ENCODE measurements at regions not wholly inside any gene's neighbourhood (a gene's known extent, or its start where the extent isn't known, plus 50 kb on each side); places are given as distances from the start of the nearest gene placed in this dataset.

DNA sequence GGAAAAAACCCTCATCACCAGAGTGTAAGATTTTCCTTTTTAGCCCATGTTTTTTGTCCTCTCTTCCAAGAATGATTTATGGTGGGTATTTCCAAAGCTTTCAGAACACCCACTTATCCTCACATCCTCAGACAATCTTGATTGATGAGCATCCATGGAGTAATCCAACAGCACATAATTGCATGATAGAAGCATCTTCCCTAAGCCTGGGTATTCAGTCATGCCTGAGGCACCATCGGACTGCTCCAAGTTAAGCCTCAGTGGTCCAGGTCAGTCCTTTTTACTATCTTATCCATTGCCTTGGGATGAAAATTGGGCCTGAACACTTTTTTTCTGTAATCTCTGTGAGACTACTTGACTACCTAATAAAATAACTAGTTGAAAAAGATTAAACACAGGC lies 676.0 kb upstream of the SEMA6D start:
- TF ChIP-seq SP1 (IDR thresholded peaks at IDR 0.05) (no peak), RAD21 (IDR thresholded peaks at IDR 0.05) (no peak), HNF4G (IDR thresholded peaks at IDR 0.05) (no peak), YY1 (IDR thresholded peaks at IDR 0.05) (no peak)
- TF ChIP-seq, protein P1, sequence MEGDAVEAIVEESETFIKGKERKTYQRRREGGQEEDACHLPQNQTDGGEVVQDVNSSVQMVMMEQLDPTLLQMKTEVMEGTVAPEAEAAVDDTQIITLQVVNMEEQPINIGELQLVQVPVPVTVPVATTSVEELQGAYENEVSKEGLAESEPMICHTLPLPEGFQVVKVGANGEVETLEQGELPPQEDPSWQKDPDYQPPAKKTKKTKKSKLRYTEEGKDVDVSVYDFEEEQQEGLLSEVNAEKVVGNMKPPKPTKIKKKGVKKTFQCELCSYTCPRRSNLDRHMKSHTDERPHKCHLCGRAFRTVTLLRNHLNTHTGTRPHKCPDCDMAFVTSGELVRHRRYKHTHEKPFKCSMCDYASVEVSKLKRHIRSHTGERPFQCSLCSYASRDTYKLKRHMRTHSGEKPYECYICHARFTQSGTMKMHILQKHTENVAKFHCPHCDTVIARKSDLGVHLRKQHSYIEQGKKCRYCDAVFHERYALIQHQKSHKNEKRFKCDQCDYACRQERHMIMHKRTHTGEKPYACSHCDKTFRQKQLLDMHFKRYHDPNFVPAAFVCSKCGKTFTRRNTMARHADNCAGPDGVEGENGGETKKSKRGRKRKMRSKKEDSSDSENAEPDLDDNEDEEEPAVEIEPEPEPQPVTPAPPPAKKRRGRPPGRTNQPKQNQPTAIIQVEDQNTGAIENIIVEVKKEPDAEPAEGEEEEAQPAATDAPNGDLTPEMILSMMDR (IDR thresholded peaks at IDR 0.05; ENCODE audit: low read depth, low read length, missing input control), result no peak
- TF ChIP-seq, protein P2, sequence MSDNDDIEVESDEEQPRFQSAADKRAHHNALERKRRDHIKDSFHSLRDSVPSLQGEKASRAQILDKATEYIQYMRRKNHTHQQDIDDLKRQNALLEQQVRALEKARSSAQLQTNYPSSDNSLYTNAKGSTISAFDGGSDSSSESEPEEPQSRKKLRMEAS (IDR thresholded peaks at IDR 0.05), result no peak
- TF ChIP-seq, protein P3, sequence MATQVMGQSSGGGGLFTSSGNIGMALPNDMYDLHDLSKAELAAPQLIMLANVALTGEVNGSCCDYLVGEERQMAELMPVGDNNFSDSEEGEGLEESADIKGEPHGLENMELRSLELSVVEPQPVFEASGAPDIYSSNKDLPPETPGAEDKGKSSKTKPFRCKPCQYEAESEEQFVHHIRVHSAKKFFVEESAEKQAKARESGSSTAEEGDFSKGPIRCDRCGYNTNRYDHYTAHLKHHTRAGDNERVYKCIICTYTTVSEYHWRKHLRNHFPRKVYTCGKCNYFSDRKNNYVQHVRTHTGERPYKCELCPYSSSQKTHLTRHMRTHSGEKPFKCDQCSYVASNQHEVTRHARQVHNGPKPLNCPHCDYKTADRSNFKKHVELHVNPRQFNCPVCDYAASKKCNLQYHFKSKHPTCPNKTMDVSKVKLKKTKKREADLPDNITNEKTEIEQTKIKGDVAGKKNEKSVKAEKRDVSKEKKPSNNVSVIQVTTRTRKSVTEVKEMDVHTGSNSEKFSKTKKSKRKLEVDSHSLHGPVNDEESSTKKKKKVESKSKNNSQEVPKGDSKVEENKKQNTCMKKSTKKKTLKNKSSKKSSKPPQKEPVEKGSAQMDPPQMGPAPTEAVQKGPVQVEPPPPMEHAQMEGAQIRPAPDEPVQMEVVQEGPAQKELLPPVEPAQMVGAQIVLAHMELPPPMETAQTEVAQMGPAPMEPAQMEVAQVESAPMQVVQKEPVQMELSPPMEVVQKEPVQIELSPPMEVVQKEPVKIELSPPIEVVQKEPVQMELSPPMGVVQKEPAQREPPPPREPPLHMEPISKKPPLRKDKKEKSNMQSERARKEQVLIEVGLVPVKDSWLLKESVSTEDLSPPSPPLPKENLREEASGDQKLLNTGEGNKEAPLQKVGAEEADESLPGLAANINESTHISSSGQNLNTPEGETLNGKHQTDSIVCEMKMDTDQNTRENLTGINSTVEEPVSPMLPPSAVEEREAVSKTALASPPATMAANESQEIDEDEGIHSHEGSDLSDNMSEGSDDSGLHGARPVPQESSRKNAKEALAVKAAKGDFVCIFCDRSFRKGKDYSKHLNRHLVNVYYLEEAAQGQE (IDR thresholded peaks at IDR 0.05), result no peak
- TF ChIP-seq, protein P4, sequence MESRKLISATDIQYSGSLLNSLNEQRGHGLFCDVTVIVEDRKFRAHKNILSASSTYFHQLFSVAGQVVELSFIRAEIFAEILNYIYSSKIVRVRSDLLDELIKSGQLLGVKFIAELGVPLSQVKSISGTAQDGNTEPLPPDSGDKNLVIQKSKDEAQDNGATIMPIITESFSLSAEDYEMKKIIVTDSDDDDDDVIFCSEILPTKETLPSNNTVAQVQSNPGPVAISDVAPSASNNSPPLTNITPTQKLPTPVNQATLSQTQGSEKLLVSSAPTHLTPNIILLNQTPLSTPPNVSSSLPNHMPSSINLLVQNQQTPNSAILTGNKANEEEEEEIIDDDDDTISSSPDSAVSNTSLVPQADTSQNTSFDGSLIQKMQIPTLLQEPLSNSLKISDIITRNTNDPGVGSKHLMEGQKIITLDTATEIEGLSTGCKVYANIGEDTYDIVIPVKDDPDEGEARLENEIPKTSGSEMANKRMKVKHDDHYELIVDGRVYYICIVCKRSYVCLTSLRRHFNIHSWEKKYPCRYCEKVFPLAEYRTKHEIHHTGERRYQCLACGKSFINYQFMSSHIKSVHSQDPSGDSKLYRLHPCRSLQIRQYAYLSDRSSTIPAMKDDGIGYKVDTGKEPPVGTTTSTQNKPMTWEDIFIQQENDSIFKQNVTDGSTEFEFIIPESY (IDR thresholded peaks at IDR 0.05), result no peak
